NCI-H69 (cell line): ENCODE measurements at regions not wholly inside any gene's neighbourhood (a gene's known extent, or its start where the extent isn't known, plus 50 kb on each side); places are given as distances from the start of the nearest gene placed in this dataset.

Experiments
- DNase-seq: peaks from one replicate; lab custom pipeline; 2025; lab: John Stamatoyannopoulos, UW

- DNase-seq = no peak
These were observed 101.6 kb upstream of the EPHA6 start for GRCh38 chr3:96712792-96713191.

GRCh38 chr3:96719921-96720320, 94.5 kb upstream of the EPHA6 start:
- DNase-seq = no peak

GRCh38 chr3:96731031-96731430, 83.4 kb upstream of the EPHA6 start:
- DNase-seq = no peak

- no peak for DNase-seq
These were observed 80.0 kb upstream of the EPHA6 start for GRCh38 chr3:96734273-96735009.

GRCh38 chr3:96748139-96748538, 66.3 kb upstream of the EPHA6 start:
- DNase-seq = no peak

- DNase-seq = no peak
These were observed 64.2 kb upstream of the EPHA6 start for GRCh38 chr3:96750094-96750767.

- no peak for DNase-seq
These were observed 61.3 kb upstream of the EPHA6 start for GRCh38 chr3:96753124-96753523.

GRCh38 chr3:96754128-96754527, 60.3 kb upstream of the EPHA6 start:
- DNase-seq = no peak

GRCh38 chr3:96755519-96755918, 58.9 kb upstream of the EPHA6 start:
- no peak for DNase-seq

GRCh38 chr3:96756516-96756915, 57.9 kb upstream of the EPHA6 start:
- no peak for DNase-seq

GRCh38 chr3:96760956-96761355, 53.4 kb upstream of the EPHA6 start:
- DNase-seq = no peak
